K562 (cell line): ENCODE measurements at regions not wholly inside any gene's neighbourhood (a gene's known extent, or its start where the extent isn't known, plus 50 kb on each side); places are given as distances from the start of the nearest gene placed in this dataset.

Source experiments
- ATAC-seq: fragments of 200-7000 bp; cut with Tn5 transposase; 3 replicates; pipeline ENCODE4 v1.9.1; 2020; ENCODE audit warnings: moderate library complexity
- BruUV-seq: library from RNA; stranded (reverse); fragments of 400-500 nt; replicated peaks from 2 replicates; lab custom pipeline; 2021; lab: Mats Ljungman, UMichigan
- CTCF ChIA-PET: fragments of 300-600 bp; formaldehyde crosslinking; extraction: SDS; loops from one replicate; lab custom pipeline; 2021; ENCODE audit warnings: low intra/inter-chr PET ratio; lab: Yijun Ruan, JAX
- POLR2A ChIA-PET: fragments of 300-600, 350-650 bp; sonication (Branson Sonifier 250); formaldehyde crosslinking; extraction: SDS; loops from one replicate; lab custom pipeline; 2021; ENCODE audit warnings: antibody characterized with exemption, inconsistent platforms; lab: Yijun Ruan, JAX
- DNase-seq, 4 experiments: peaks; one replicate each; pipeline versions ENCODE4 v3.0.0 to v3.0.0-alpha.2; 2011 to 2018; ENCODE audit warnings: low spot score in 3 of 4, mixed read lengths in 3 of 4; ENCODE audit errors: extremely low read depth in 1 of 4
- FAIRE-seq: peaks from 2 replicates; lab custom pipeline; 2011; peaks lifted over from hg19 to GRCh38; lab: Jason Lieb, UNC
- H2AFZ ChIP-seq: 2 replicates; pipeline ENCODE4 v1.6.0; 2011; ENCODE audit warnings: low read depth, low read length, control low read depth, inconsistent platforms
- H3K27ac ChIP-seq: fragments of 200-600 bp; 3 replicates; pipeline ENCODE4 v1.8.0; 2011; ENCODE audit warnings: low read depth, mild to moderate bottlenecking, control low read depth, inconsistent platforms, low read length, moderate library complexity, mixed read lengths; ENCODE audit errors: extremely low read depth
- H3K27me3 ChIP-seq, 2 experiments: fragments of 300-600 bp in 1 of 2; 2 replicates in 1 of 2; 3 replicates in 1 of 2; pipeline versions ENCODE4 v1.6.0 to v1.8.0; 2011; ENCODE audit warnings: inconsistent platforms in 2 of 2, low read length in 2 of 2, mild to moderate bottlenecking in 1 of 2, mixed read lengths in 1 of 2, moderate library complexity in 1 of 2; ENCODE audit not compliant: control insufficient read depth in 2 of 2, insufficient read depth in 2 of 2
- H3K36me3 ChIP-seq: fragments of 300-600 bp; 3 replicates; pipeline ENCODE4 v1.8.0; 2011; ENCODE audit warnings: mild to moderate bottlenecking, low read length, inconsistent platforms; ENCODE audit not compliant: control insufficient read depth, insufficient read depth
- H3K4me1 ChIP-seq, 2 experiments: fragments of 200-600 bp in 1 of 2; replicated peaks in 1 of 2; 2 replicates in 1 of 2; 3 replicates in 1 of 2; pipeline versions ENCODE4 v1.5.1 to v1.8.0; 2011; ENCODE audit warnings: inconsistent platforms in 2 of 2, low read length in 2 of 2, mild to moderate bottlenecking in 1 of 2, mixed read lengths in 1 of 2, moderate library complexity in 1 of 2; ENCODE audit not compliant: control insufficient read depth in 2 of 2, insufficient read depth in 2 of 2
- H3K4me2 ChIP-seq: 2 replicates; pipeline ENCODE4 v1.6.1; 2011; ENCODE audit warnings: low read length, control low read depth, inconsistent platforms, mixed read lengths; ENCODE audit not compliant: insufficient read depth
- H3K4me3 ChIP-seq: fragments of 200-600 bp; sonication (generic), shearing (Covaris generic); 2 replicates; pipeline ENCODE4 v1.5.1; 2016; ENCODE audit warnings: control low read depth, inconsistent platforms
- H3K79me2 ChIP-seq: fragments of 200-600 bp; 3 replicates; pipeline ENCODE4 v1.8.0; 2011; ENCODE audit warnings: low read length, inconsistent platforms; ENCODE audit not compliant: control insufficient read depth, insufficient read depth
- H3K9ac ChIP-seq, 2 experiments: 2 replicates each; pipeline versions ENCODE4 v1.6.0 to v1.6.1; 2011; ENCODE audit warnings: low read depth in 2 of 2, low read length in 2 of 2, control low read depth in 1 of 2, inconsistent platforms in 1 of 2, mild to moderate bottlenecking in 1 of 2, mixed read lengths in 1 of 2; ENCODE audit not compliant: insufficient read depth in 1 of 2
- H3K9me1 ChIP-seq: one replicate; pipeline ENCODE4 v1.6.0; 2011; ENCODE audit warnings: inconsistent platforms, mild to moderate bottlenecking, low read length, moderate library complexity; ENCODE audit not compliant: control insufficient read depth, insufficient read depth
- H3K9me3 ChIP-seq: replicated peaks from 2 replicates; pipeline ENCODE4 v1.5.1; 2011; ENCODE audit warnings: low read depth, low read length, inconsistent platforms; ENCODE audit not compliant: control insufficient read depth, insufficient read depth
- H4K20me1 ChIP-seq: replicated peaks from 2 replicates; pipeline ENCODE4 v1.6.1; 2011; ENCODE audit warnings: low read length, inconsistent platforms, mixed read lengths; ENCODE audit not compliant: control insufficient read depth, insufficient read depth
- CREB3L1 ChIP-seq: fragments of 450-650 bp; IDR thresholded peaks from 2 replicates; pipeline ENCODE4 v1.6.1; 2014; ENCODE audit warnings: low read depth, mild to moderate bottlenecking, moderate library complexity, borderline replicate concordance
- CXXC5 ChIP-seq: fragments of 250-450 bp; sonication (Bioruptor Pico); IDR thresholded peaks from 2 replicates; pipeline ENCODE4 v1.8.0; 2022; ENCODE audit warnings: inconsistent platforms, mild to moderate bottlenecking, moderate library complexity
- DDX20 ChIP-seq: fragments of 450-650 bp; IDR thresholded peaks from 2 replicates; pipeline ENCODE4 v1.6.1; 2016; ENCODE audit warnings: missing genetic modification characterization, low read depth, mild to moderate bottlenecking, missing compliant biosample characterization, moderate library complexity
- SREBF1 ChIP-seq: fragments of 150-350 bp; IDR thresholded peaks from 2 replicates; pipeline ENCODE4 v1.6.1; 2014; ENCODE audit warnings: antibody characterized with exemption, low read depth, low read length, borderline replicate concordance
- TEAD4 ChIP-seq, 2 experiments: sonication (generic) in 1 of 2; formaldehyde crosslinking in 1 of 2; IDR thresholded peaks; 2 replicates each; pipeline versions ENCODE4 v1.6.1 to v1.8.0; 2012 to 2022; ENCODE audit warnings: borderline replicate concordance in 1 of 2, inconsistent platforms in 1 of 2, low read length in 1 of 2, mild to moderate bottlenecking in 1 of 2, missing genetic modification reagents in 1 of 2
- ZHX1 ChIP-seq: fragments of 150-350 bp; conservative IDR thresholded peaks from 2 replicates; pipeline ENCODE4 v1.6.1; 2014; ENCODE audit warnings: low read length
- ZNF609 ChIP-seq: sonication (generic); formaldehyde crosslinking; IDR thresholded peaks from 2 replicates; pipeline ENCODE4 v1.8.1; 2023; ENCODE audit warnings: missing genetic modification reagents, mild to moderate bottlenecking, borderline replicate concordance
- WGBS: fragments of 100-300 bp; shearing (Covaris generic); methylation state at CpG from one replicate; pipeline ENCODE4 v1.1.6; 2016; ENCODE audit warnings: low coverage, mixed read lengths; ENCODE audit not compliant: insufficient coverage; ENCODE audit errors: missing lambda C conversion rate; 5-methylcytosine and 5-hydroxymethylcytosine counted together
- in situ Hi-C: fragments of 300-500 bp; cut with MboI; formaldehyde crosslinking; loops from 4 replicates; pipeline ENCODE4 v1.15.0; 2018; ENCODE audit warnings: inconsistent platforms, mixed read lengths
- intact Hi-C: fragments of 100-400 bp; cut with micrococcal nuclease; formaldehyde crosslinking; loops from 2 replicates; pipeline ENCODE4 v1.14.2; 2022

- TF ChIP-seq ZHX1, result no peak
These were observed 526.9 kb downstream of the DTWD2 start (continued) for GRCh38 chr5:118461436-118461835.

- 0% methylated on average over 5 of the region's 5 CpGs for WGBS
- in situ Hi-C loops, result no loop called here
- Histone ChIP-seq H3K4me3 (no peak overlapping the region), H3K9ac (no peak overlapping the region), H3K27ac (no peak overlapping the region), H3K9me1 (no peaks in the 10 kb centered on the region), H3K36me3 (no peaks in the 10 kb centered on the region), H3K79me2 (no peaks in the 10 kb centered on the region), H4K20me1 (no peaks in the 10 kb centered on the region), H2AFZ (no peak overlapping the region), H3K4me2 (no peak overlapping the region), H3K9me3 (no peaks in the 10 kb centered on the region), H3K4me1 (no peaks in the 10 kb centered on the region), H3K27me3 (no peaks in the 10 kb centered on the region)
- ChIA-PET CTCF (no interaction called here), POLR2A (no interaction called here)
- FAIRE-seq, result no peak
- DNase-seq, result no peak
- no TSS peak for BruUV-seq
- intact Hi-C loops, result no loop called here
- ATAC-seq, result no peak
- TF ChIP-seq SREBF1 (no peak), TEAD4 (IDR thresholded peaks at IDR 0.05; ENCODE audit: low read length) (no peak), TEAD4 (CRISPR knock-in tag; IDR thresholded peaks at IDR 0.05; ENCODE audit: borderline replicate concordance) (no peak), DDX20 (tag) (no peak), CXXC5 (CRISPR knock-in tag) (no peak), ZNF609 (CRISPR knock-in tag) (no peak), CREB3L1 (no peak)
These were observed 528.9 kb downstream of the DTWD2 start for GRCh38 chr5:118459490-118459889.
